SK-N-SH (cell line): ENCODE measurements at regions not wholly inside any gene's neighbourhood (a gene's known extent, or its start where the extent isn't known, plus 50 kb on each side); places are given as distances from the start of the nearest gene placed in this dataset.

ENCODE experiments used
- CTCF ChIA-PET: fragments of 300-600, 350-600 bp; formaldehyde crosslinking; extraction: SDS; loops from one replicate; lab custom pipeline; 2021; lab: Yijun Ruan, JAX
- POLR2A ChIA-PET: fragments of 350-600 bp; sonication (Branson Sonifier 250); formaldehyde crosslinking; extraction: SDS; loops from one replicate; lab custom pipeline; 2020; ENCODE audit warnings: antibody characterized with exemption, inconsistent platforms; lab: Yijun Ruan, JAX
- DNase-seq: peaks from one replicate; pipeline ENCODE4 v3.0.0; 2012
- H2AFZ ChIP-seq: fragments of 200-600 bp; sonication (generic); 2 replicates; pipeline ENCODE4 v1.8.1; 2016; ENCODE audit warnings: antibody characterized with exemption, mild to moderate bottlenecking, low read depth
- H3F3A ChIP-seq: fragments of 200-600 bp; sonication (generic); replicated peaks from 2 replicates; pipeline ENCODE3; 2016; ENCODE audit warnings: antibody characterized with exemption, mild to moderate bottlenecking; ENCODE audit not compliant: insufficient read depth
- H3K27ac ChIP-seq, 2 experiments: fragments of 200-500 bp in 1 of 2; fragments of 200-600 bp in 1 of 2; sonication (Bioruptor generic) in 1 of 2; sonication (generic), shearing (Covaris generic) in 1 of 2; 2 replicates each; pipeline versions ENCODE4 v1.5.1 to v1.6.1; 2014 to 2016; ENCODE audit warnings: low read depth in 2 of 2, inconsistent platforms in 1 of 2, low read length in 1 of 2, mild to moderate bottlenecking in 1 of 2, mixed read lengths in 1 of 2
- H3K27me3 ChIP-seq: fragments of 200-600 bp; sonication (generic), shearing (Covaris generic); 2 replicates; pipeline ENCODE4 v1.6.1; 2016; ENCODE audit warnings: mixed run types; ENCODE audit not compliant: insufficient read depth
- H3K36me3 ChIP-seq, 2 experiments: fragments of 200-500 bp in 1 of 2; fragments of 200-600 bp in 1 of 2; sonication (Bioruptor generic) in 1 of 2; sonication (generic) in 1 of 2; replicated peaks in 1 of 2; 2 replicates each; pipeline versions ENCODE3 to v1.5.1; 2014 to 2016; ENCODE audit warnings: low read length in 1 of 2, mild to moderate bottlenecking in 1 of 2; ENCODE audit not compliant: insufficient read depth in 2 of 2, control insufficient read depth in 1 of 2
- H3K4me1 ChIP-seq, 2 experiments: fragments of 200-500 bp in 1 of 2; fragments of 200-600 bp in 1 of 2; sonication (Bioruptor generic) in 1 of 2; sonication (generic), shearing (Covaris generic) in 1 of 2; 2 replicates each; pipeline versions ENCODE4 v1.5.1 to v1.6.1; 2014 to 2016; ENCODE audit warnings: low read depth in 1 of 2, low read length in 1 of 2, mixed run types in 1 of 2; ENCODE audit not compliant: insufficient read depth in 2 of 2, control insufficient read depth in 1 of 2
- H3K4me2 ChIP-seq: fragments of 200-600 bp; sonication (generic), shearing (Covaris generic); 2 replicates; pipeline ENCODE4 v1.6.1; 2017; ENCODE audit warnings: mixed run types
- H3K4me3 ChIP-seq, 2 experiments: fragments of 200-500 bp in 1 of 2; fragments of 200-600 bp in 1 of 2; sonication (Bioruptor generic) in 1 of 2; sonication (generic), shearing (Covaris generic) in 1 of 2; 2 replicates each; pipeline versions ENCODE4 v1.5.1 to v1.8.1; 2014 to 2016; ENCODE audit warnings: low read depth in 2 of 2, inconsistent platforms in 1 of 2, low read length in 1 of 2, mild to moderate bottlenecking in 1 of 2, mixed read lengths in 1 of 2, moderate library complexity in 1 of 2
- H3K79me2 ChIP-seq: fragments of 200-600 bp; sonication (generic); 2 replicates; pipeline ENCODE4 v1.8.1; 2017; ENCODE audit warnings: mild to moderate bottlenecking; ENCODE audit not compliant: insufficient read depth
- H3K9ac ChIP-seq: fragments of 200-600 bp; sonication (generic); 2 replicates; pipeline ENCODE4 v1.6.1; 2017; ENCODE audit warnings: mixed run types
- H3K9me2 ChIP-seq: fragments of 200-600 bp; sonication (generic); 2 replicates; pipeline ENCODE4 v1.6.1; 2017; ENCODE audit warnings: mixed run types
- H3K9me3 ChIP-seq: fragments of 200-600 bp; sonication (generic); 2 replicates; pipeline ENCODE4 v1.6.1; 2017; ENCODE audit warnings: mixed run types, mild to moderate bottlenecking, moderate library complexity
- H4K20me1 ChIP-seq: fragments of 200-600 bp; sonication (generic); 2 replicates; pipeline ENCODE4 v1.6.1; 2017; ENCODE audit warnings: mild to moderate bottlenecking, mixed run types; ENCODE audit not compliant: insufficient read depth
- CTCF ChIP-seq: fragments of 200-600 bp; sonication (generic); IDR thresholded peaks from 2 replicates; pipeline ENCODE4 v1.6.1; 2017; ENCODE audit warnings: antibody characterized with exemption, mild to moderate bottlenecking, moderate library complexity
- ELF1 ChIP-seq: IDR thresholded peaks from 2 replicates; pipeline ENCODE4 v1.4.0; 2012
- FOSL2 ChIP-seq: IDR thresholded peaks from 2 replicates; pipeline ENCODE4 v1.4.0; 2012; ENCODE audit warnings: low read depth, mild to moderate bottlenecking, moderate library complexity, borderline replicate concordance
- FOXJ3 ChIP-seq: sonication (generic); formaldehyde crosslinking; IDR thresholded peaks from 2 replicates; pipeline ENCODE4 v1.5.1; 2020; ENCODE audit warnings: mild to moderate bottlenecking, missing genetic modification reagents
- FOXM1 ChIP-seq: IDR thresholded peaks from 2 replicates; pipeline ENCODE4 v1.4.0; 2012; ENCODE audit warnings: low read depth, mild to moderate bottlenecking
- IRF3 ChIP-seq: fragments of 150-350 bp; IDR thresholded peaks from 2 replicates; pipeline ENCODE4 v1.6.1; 2016; ENCODE audit warnings: mild to moderate bottlenecking, low read depth, low read length
- MAX ChIP-seq: IDR thresholded peaks from 2 replicates; pipeline ENCODE4 v1.4.0; 2012; ENCODE audit warnings: low read depth
- NFIC ChIP-seq: IDR thresholded peaks from 2 replicates; pipeline ENCODE4 v1.4.0; 2012; ENCODE audit warnings: borderline replicate concordance
- POLR2AphosphoS5 ChIP-seq: IDR thresholded peaks from 2 replicates; pipeline ENCODE4 v1.6.1; 2012; ENCODE audit warnings: low read depth, low read length
- RAD21 ChIP-seq: IDR thresholded peaks from 2 replicates; pipeline ENCODE4 v1.6.1; 2012; ENCODE audit warnings: mild to moderate bottlenecking, low read length
- RCOR1 ChIP-seq: fragments of 150-350 bp; IDR thresholded peaks from 2 replicates; pipeline ENCODE4 v1.6.1; 2017; ENCODE audit warnings: antibody characterized with exemption, low read length
- RFX5 ChIP-seq: IDR thresholded peaks from 2 replicates; pipeline ENCODE4 v1.6.1; 2012; ENCODE audit warnings: mild to moderate bottlenecking, improper control_type of control experiment, low read length
- SIN3A ChIP-seq: IDR thresholded peaks from 2 replicates; pipeline ENCODE4 v1.6.1; 2012; ENCODE audit warnings: low read depth, mild to moderate bottlenecking, low read length, moderate library complexity, borderline replicate concordance
- SMC3 ChIP-seq: IDR thresholded peaks from 2 replicates; pipeline ENCODE4 v1.6.1; 2012; ENCODE audit warnings: low read depth, low read length, improper control_type of control experiment
- TAF1 ChIP-seq: IDR thresholded peaks from 2 replicates; pipeline ENCODE4 v1.6.1; 2012; ENCODE audit warnings: low read depth, mild to moderate bottlenecking, low read length, moderate library complexity, borderline replicate concordance
- TCF12 ChIP-seq: IDR thresholded peaks from 2 replicates; pipeline ENCODE4 v1.4.0; 2012
- USF2 ChIP-seq: fragments of 150-350 bp; IDR thresholded peaks from 2 replicates; pipeline ENCODE4 v1.6.1; 2017; ENCODE audit warnings: antibody characterized with exemption, low read length, low read depth, borderline replicate concordance
- YY1 ChIP-seq: IDR thresholded peaks from 2 replicates; pipeline ENCODE4 v1.4.0; 2012; ENCODE audit warnings: low read depth, mild to moderate bottlenecking
- ZBTB33 ChIP-seq: IDR thresholded peaks from 2 replicates; pipeline ENCODE4 v1.4.0; 2012; ENCODE audit warnings: low read depth, borderline replicate concordance
- WGBS: methylation state at CpG from one replicate; pipeline ENCODE4 v1.1.6; 2017; ENCODE audit warnings: low lambda C conversion rate; 5-methylcytosine and 5-hydroxymethylcytosine counted together

- H2AFZ ChIP-seq = no peak overlapping the region
- no peak overlapping the region for H3K4me3 ChIP-seq
- H3F3A ChIP-seq = no peaks in the 10 kb centered on the region
- no peaks in the 10 kb centered on the region for H3K9me3 ChIP-seq
- H3K79me2 ChIP-seq = no peaks in the 10 kb centered on the region
- no peak for DNase-seq
- ChIA-PET POLR2A (no interaction called here), CTCF (no interaction called here)
- no peak overlapping the region for H3K27ac ChIP-seq
- no peak overlapping the region for H3K4me2 ChIP-seq
- no peaks in the 10 kb centered on the region for H3K27me3 ChIP-seq
- H3K4me1 ChIP-seq = no peaks in the 10 kb centered on the region
- no peaks in the 10 kb centered on the region for H4K20me1 ChIP-seq
- 5% methylated on average over 1 of the region's 1 CpG for WGBS
- no peaks in the 10 kb centered on the region for H3K9me2 ChIP-seq
- no peak overlapping the region for H3K9ac ChIP-seq
- TF ChIP-seq POLR2AphosphoS5 = no peak
- no peak for TF ChIP-seq FOXM1
- TF ChIP-seq TAF1 = no peak
- no peak for TF ChIP-seq FOSL2
- no peak for TF ChIP-seq RFX5
- no peak for TF ChIP-seq ELF1
- no peak for TF ChIP-seq TCF12
- TF ChIP-seq SIN3A = no peak
- no peak for TF ChIP-seq MAX
- no peak for TF ChIP-seq RCOR1
- no peak for TF ChIP-seq USF2
- TF ChIP-seq ZBTB33 = no peak
- TF ChIP-seq FOXJ3 (CRISPR knock-in tag) = no peak
- no peak for TF ChIP-seq IRF3
- TF ChIP-seq SMC3 = no peak
- no peak for TF ChIP-seq RAD21
- no peak for TF ChIP-seq NFIC
- TF ChIP-seq CTCF = no peak
- no peak for TF ChIP-seq YY1
- TF ChIP-seq, all 33 proteins: peak for 0
- H3K36me3 ChIP-seq = no peaks in the 10 kb centered on the region
Measured at GRCh38 chr3:53401154-53401553, 53.8 kb upstream of the DCP1A start.
